ENCODE measurements at regions not wholly inside any gene's neighbourhood (a gene's known extent, or its start where the extent isn't known, plus 50 kb on each side); places are given as distances from the start of the nearest gene placed in this dataset.

GRCh38 chr3:148535001-148535400 is 162.7 kb upstream of the AGTR1 start:
- H3K9me3 ChIP-seq: no peaks in the 10 kb centered on the region
- H3K27ac ChIP-seq: no peak overlapping the region
- no peaks in the 10 kb centered on the region for H3K36me3 ChIP-seq
- intact Hi-C loops (cut with DNase I; ENCODE audit: low total_unique reads): no loop called here
- TF ChIP-seq POLR2AphosphoS5 (IDR thresholded peaks at IDR 0.05) (no peak), CTCF (IDR thresholded peaks at IDR 0.05 in 8 of 11, conservative IDR thresholded peaks at IDR 0.05 in 3 of 11) (no peak), POLR2A (IDR thresholded peaks at IDR 0.05) (no peak)
- 43 to 66% (median 57%) methylated on average over 1 of the region's 1 CpG for WGBS, 5 donors
- H3K27me3 ChIP-seq (replicated peaks in 1 of 7): no peaks in the 10 kb centered on the region
- H3K4me1 ChIP-seq: peaks cover 0 to 3% (median 0%) of the 10 kb centered on the region in 6 donors
- no peak overlapping the region for H3K4me3 ChIP-seq
- no peak for DNase-seq

DNA sequence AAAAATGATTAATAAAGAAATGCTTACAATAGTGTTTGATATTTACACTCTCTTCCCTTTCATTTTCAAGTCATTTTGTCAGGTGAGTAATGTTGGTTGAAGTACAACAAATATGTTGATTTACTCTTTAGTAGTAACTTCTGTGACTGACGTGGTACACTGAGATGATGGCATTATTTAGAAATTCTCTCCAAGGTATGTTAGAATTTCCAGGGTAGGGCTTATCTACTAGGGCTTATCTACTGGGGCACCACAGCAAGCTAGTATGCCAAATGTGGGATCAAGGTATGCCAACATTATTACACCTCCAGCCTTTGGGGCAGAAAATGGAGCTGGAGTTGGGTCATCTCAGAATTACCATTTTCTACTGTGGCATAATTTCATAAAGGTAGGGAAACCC is 157.4 kb upstream of the AGTR1 start:
- H3K27me3 ChIP-seq (replicated peaks in 1 of 7): no peaks in the 10 kb centered on the region
- TF ChIP-seq POLR2A (IDR thresholded peaks at IDR 0.05) (no peak), CTCF (IDR thresholded peaks at IDR 0.05 in 8 of 11, conservative IDR thresholded peaks at IDR 0.05 in 3 of 11) (no peak), POLR2AphosphoS5 (IDR thresholded peaks at IDR 0.05) (no peak)
- intact Hi-C loops (cut with DNase I; ENCODE audit: low total_unique reads): no loop called here
- no peak overlapping the region for H3K27ac ChIP-seq
- no peaks in the 10 kb centered on the region for H3K9me3 ChIP-seq
- WGBS, 5 donors: 75 to 91% (median 83%) methylated on average over 1 of the region's 1 CpG
- no peaks in the 10 kb centered on the region for H3K36me3 ChIP-seq
- H3K4me3 ChIP-seq: no peak overlapping the region
- DNase-seq: no peak
- H3K4me1 ChIP-seq: peaks cover 0 to 3% (median 0%) of the 10 kb centered on the region in 6 donors

- H3K9me3 ChIP-seq: no peaks in the 10 kb centered on the region
- H3K4me3 ChIP-seq: no peak overlapping the region
- no peak for DNase-seq
- H3K27ac ChIP-seq: no peak overlapping the region
- WGBS, 5 donors: 82 to 93% (median 89%) methylated on average over 3 of the region's 3 CpGs
- H3K27me3 ChIP-seq (replicated peaks in 1 of 7): no peaks in the 10 kb centered on the region
- intact Hi-C loops (cut with DNase I; ENCODE audit: low total_unique reads): no loop called here
- no peak for TF ChIP-seq CTCF (IDR thresholded peaks at IDR 0.05 in 8 of 11, conservative IDR thresholded peaks at IDR 0.05 in 3 of 11)
- no peak for TF ChIP-seq POLR2AphosphoS5 (IDR thresholded peaks at IDR 0.05)
- TF ChIP-seq POLR2A (IDR thresholded peaks at IDR 0.05): no peak
- peaks cover 0 to 3% (median 0%) of the 10 kb centered on the region in 6 donors for H3K4me1 ChIP-seq
- H3K36me3 ChIP-seq: no peaks in the 10 kb centered on the region
Measured at GRCh38 chr3:148540851-148541250, 156.9 kb upstream of the AGTR1 start.

DNA sequence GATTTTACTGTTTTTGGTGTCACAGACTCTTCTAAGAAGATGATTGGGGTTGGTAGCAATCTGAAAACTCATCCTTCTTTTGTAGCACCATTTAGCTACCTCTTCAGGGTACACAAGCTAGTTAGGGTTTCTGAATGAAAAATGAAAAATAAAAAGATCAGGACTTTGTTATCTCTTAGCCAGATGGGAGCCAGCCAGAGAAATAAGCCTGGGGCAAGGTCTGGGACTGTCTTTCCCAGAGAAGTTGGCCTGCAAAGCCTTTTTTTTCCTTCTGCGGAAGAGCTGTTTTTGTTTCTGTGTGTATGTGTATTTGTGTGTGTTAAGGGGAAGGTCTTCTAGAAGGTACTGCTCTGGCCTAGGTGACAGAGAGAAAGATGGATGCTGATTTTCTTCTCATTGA is 150.7 kb upstream of the AGTR1 start:
- intact Hi-C loops (cut with DNase I; ENCODE audit: low total_unique reads): no loop called here
- WGBS, 5 donors: 85 to 96% (median 89%) methylated on average over 1 of the region's 1 CpG

More for the DNA sequence above, 150.7 kb upstream of the AGTR1 start:
- Histone ChIP-seq H3K4me1 (no peaks in the 10 kb centered on the region), H3K36me3 (no peaks in the 10 kb centered on the region), H3K27me3 (replicated peaks in 1 of 7) (no peaks in the 10 kb centered on the region), H3K4me3 (no peak overlapping the region), H3K9me3 (no peaks in the 10 kb centered on the region), H3K27ac (no peak overlapping the region)
- no peak for TF ChIP-seq POLR2AphosphoS5 (IDR thresholded peaks at IDR 0.05)
- no peak for TF ChIP-seq CTCF (IDR thresholded peaks at IDR 0.05 in 8 of 11, conservative IDR thresholded peaks at IDR 0.05 in 3 of 11)
- no peak for TF ChIP-seq POLR2A (IDR thresholded peaks at IDR 0.05)
- DNase-seq: no peak
